ENCODE measurements at regions not wholly inside any gene's neighbourhood (a gene's known extent, or its start where the extent isn't known, plus 50 kb on each side); places are given as distances from the start of the nearest gene placed in this dataset.
"Not testable (repeated sequence)": the region's sequence is repeated elsewhere in the genome, so short reads cannot be mapped to it uniquely, and the experiment has no call there.

- not testable (repeated sequence) for TF ChIP-seq CTCF, POLR2A, POLR2AphosphoS5, EP300 (IDR thresholded peaks at IDR 0.05)
Observed at GRCh38 chr5:74522838-74523237, 117.7 kb downstream of the ENC1 start.
